ENCODE measurements at regions not wholly inside any gene's neighbourhood (a gene's known extent, or its start where the extent isn't known, plus 50 kb on each side); places are given as distances from the start of the nearest gene placed in this dataset.

GRCh38 chr13:28583651-28584091, 75.3 kb upstream of the POMP start:
- TF ChIP-seq CTCF (IDR thresholded peaks at IDR 0.05; ENCODE audit: extremely low read depth, insufficient read depth, missing control alignments) = no peak
- DNase-seq (ENCODE audit: low spot score) = no peak
- in situ Hi-C loops (cut with MboI; ENCODE audit: low pct_unique_long_range_greater_than_20kb, low sequenced_read_pairs, unreplicated experiment) = no loop called here

- in situ Hi-C loops (cut with MboI; ENCODE audit: low pct_unique_long_range_greater_than_20kb, low sequenced_read_pairs, unreplicated experiment) = no loop called here
- DNase-seq (ENCODE audit: low spot score) = no peak
- TF ChIP-seq CTCF (IDR thresholded peaks at IDR 0.05; ENCODE audit: extremely low read depth, insufficient read depth, missing control alignments) = no peak
These were observed 76.1 kb upstream of the POMP start for GRCh38 chr13:28582892-28583240.

- in situ Hi-C loops (cut with MboI; ENCODE audit: low pct_unique_long_range_greater_than_20kb, low sequenced_read_pairs, unreplicated experiment) = no loop called here
- TF ChIP-seq CTCF (IDR thresholded peaks at IDR 0.05; ENCODE audit: extremely low read depth, insufficient read depth, missing control alignments) = no peak
- peak; percentile 32 for DNase-seq (ENCODE audit: low spot score)
These were observed 76.6 kb upstream of the POMP start for GRCh38 chr13:28582225-28582891.

GRCh38 chr13:28581451-28581850, 77.5 kb upstream of the POMP start:
- no peak for DNase-seq (ENCODE audit: low spot score)
- no peak for TF ChIP-seq CTCF (IDR thresholded peaks at IDR 0.05; ENCODE audit: extremely low read depth, insufficient read depth, missing control alignments)
- in situ Hi-C loops (cut with MboI; ENCODE audit: low pct_unique_long_range_greater_than_20kb, low sequenced_read_pairs, unreplicated experiment) = no loop called here

- in situ Hi-C loops (cut with MboI; ENCODE audit: low pct_unique_long_range_greater_than_20kb, low sequenced_read_pairs, unreplicated experiment) = no loop called here
- TF ChIP-seq CTCF (IDR thresholded peaks at IDR 0.05; ENCODE audit: extremely low read depth, insufficient read depth, missing control alignments) = no peak
- DNase-seq (ENCODE audit: low spot score) = no peak
These were observed 79.2 kb upstream of the POMP start for GRCh38 chr13:28579736-28580135.

GRCh38 chr13:28579322-28579721, 79.6 kb upstream of the POMP start:
- in situ Hi-C loops (cut with MboI; ENCODE audit: low pct_unique_long_range_greater_than_20kb, low sequenced_read_pairs, unreplicated experiment) = no loop called here
- no peak for TF ChIP-seq CTCF (IDR thresholded peaks at IDR 0.05; ENCODE audit: extremely low read depth, insufficient read depth, missing control alignments)

More at GRCh38 chr13:28579322-28579721, 79.6 kb upstream of the POMP start:
- no peak for DNase-seq (ENCODE audit: low spot score)
